ENCODE measurements at regions not wholly inside any gene's neighbourhood (a gene's known extent, or its start where the extent isn't known, plus 50 kb on each side); places are given as distances from the start of the nearest gene placed in this dataset.

DNA sequence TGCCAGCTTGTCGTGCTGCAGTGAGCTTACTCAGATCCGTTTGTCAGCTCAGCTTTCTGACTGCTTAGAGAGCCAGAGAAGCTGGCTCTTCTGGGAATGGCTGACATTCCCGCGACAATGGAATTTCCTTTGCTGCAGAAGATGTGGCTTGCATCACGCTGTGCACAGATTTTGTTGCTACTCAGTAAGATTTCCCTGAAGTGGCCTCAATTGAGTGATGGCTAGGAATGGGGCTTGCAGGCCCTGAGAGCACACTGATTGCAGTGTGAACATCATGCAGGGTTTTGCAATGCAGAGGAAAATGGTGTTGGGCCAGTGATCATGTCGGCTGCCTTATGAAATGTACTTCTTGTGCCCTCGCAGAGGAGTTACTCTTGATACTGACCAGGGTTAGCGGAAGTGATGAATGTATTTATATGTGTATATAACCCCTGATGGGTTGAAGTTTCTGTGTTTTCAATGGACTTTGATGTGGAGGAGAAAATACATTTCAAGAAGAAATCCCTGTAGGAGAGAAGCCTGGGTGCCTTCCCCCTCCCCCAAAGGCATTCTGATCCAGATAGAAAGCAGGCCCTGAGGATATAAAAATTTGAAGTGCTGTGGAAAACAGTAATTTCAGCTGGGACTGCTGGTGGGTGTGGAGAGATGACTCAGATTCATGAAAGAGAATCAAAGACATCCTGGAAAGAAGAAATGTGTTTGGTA is 102.5 kb upstream of the PDZRN3 start:
- DNase-seq: no peak

- no peak for DNase-seq
Measured at GRCh38 chr3:73723596-73723995, 98.9 kb upstream of the PDZRN3 start.

DNA sequence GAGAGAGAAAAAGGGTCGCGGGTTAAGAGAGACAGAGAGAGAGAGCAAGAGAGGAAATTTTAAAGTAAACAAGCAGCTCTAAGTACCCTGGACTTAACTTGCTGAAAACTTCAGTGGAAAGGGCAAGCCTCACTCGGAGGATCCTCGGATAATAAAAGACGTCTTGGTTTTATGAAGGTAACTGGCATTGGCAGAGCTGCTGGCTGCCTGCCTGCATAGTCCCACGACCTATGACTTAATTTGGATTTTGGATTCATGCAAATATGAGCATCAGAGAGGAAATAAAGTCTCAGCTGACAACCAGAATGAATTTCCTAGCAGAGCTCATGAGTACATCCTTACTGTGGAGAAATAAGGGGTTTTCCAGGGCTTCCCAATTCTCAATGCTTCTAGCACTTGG is 95.1 kb upstream of the PDZRN3 start:
- no peak for DNase-seq

GRCh38 chr3:73719413-73719851 is 94.7 kb upstream of the PDZRN3 start:
- DNase-seq: no peak

GRCh38 chr3:73718326-73719110 is 93.8 kb upstream of the PDZRN3 start:
- no peak for DNase-seq

DNA sequence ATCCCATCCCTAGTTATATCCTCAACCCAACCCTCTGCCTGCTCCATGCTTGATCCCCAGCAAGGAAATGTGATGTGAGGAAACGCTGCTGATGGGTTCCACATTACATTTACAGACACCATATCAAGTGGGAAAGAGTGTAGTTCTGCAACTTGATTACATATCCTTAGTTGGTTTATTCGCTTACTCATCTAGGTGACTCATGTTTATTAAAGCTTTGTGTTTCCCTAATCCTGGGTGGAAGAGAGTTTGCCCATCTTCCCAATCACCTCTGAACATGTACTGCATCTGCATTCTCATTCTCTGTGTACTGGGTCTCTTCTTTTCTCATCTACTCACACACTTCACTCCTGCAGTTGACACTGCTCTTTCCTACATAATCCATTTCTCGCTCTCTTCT is 91.7 kb upstream of the PDZRN3 start:
- DNase-seq: no peak

DNA sequence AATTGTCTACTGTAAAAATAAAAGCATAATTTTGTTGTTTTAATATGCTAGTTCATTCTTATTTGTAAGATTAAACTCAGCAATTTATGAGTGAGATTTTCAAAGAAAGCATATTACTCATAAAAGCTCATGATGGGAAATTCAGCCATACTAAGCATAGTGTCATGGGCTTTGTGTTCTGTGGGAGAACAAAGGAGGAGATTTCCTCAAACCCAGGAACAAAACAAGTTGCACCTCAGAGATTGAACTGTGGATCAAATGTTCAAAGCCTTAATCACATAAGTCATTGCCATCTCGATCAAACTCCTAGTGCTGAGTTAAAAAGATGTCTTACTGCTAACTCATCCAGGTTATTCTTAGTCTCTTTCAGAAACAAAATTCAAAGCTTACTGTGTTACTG is 85.6 kb upstream of the PDZRN3 start:
- no peak for DNase-seq

DNA sequence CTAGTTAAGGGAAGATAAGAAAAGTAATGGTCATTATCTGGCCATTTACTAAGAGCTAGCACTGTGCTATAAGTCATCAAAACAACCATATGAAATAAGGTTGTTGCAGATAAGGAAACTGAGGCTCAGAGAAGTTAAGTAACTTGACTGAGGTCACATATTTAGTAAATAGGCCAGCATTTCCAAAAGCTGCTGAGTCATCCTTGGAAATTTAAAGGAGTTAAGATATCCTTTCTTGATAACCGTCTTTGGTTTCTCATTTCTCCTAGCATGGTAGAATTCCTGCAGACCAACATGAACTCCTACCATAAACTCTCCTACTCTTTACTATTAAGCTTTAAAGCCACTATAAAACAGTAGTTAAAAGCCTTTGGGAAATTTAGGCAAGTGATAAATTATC is 85.0 kb upstream of the PDZRN3 start:
- DNase-seq: no peak

- no peak for DNase-seq
Measured at GRCh38 chr3:73708956-73709355, 84.2 kb upstream of the PDZRN3 start.

DNA sequence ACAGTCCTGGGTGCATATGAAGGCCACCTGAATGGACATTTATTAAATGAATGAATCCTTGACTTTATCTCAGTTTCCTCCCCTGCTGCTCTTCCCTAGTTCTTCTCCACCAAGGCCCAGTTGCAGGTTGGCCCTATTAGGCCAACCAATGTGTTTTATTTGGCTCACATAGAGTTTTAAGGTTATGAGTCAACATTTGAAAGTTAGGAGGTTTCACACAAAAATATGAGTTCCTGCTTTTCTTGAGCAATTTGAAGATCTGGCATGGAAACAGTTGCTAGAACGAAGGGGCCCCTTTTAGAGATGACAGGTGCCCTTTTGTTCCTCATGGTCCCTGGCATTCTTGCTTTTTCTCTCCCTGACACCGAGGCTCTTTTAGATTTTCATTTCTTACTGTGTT is 83.0 kb upstream of the PDZRN3 start:
- DNase-seq: no peak

DNA sequence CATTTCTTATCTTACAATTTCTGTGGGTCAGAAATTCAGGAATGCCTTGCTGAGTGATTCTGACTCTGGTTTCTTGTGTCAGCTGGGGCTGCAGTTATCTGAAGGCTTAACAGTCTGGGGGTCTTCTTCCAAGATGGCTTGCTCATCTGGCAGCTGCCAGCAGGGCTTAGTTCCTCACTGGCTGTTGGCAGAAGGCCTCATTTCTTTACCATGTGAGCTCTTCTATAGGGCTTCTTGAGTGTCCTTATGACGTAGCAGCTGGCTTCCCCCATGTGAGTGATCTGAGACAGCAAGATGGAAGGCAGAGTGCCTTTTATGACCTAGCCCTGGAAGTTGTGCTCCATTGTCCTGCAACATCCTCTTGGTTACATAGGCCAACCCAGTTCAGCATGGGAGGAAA is 82.0 kb upstream of the PDZRN3 start:
- DNase-seq: no peak

DNA sequence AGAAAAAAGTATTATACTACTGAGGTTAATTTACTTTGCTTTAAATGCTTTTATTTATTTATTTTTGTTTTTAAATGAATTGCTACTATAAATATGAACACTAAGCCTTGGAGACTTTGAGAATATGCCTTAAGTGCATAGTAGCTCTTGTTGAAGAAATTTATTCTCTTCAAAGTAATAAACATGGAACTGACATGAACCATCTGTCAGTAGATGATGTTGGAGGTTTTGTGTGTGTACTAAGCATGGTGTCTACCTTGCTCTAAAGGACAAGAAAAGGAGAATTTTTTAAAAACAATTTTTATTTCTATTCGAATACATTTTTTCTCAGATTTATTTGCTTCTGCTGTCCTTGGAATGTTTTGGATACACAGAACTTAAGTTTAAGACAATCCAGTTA is 81.1 kb upstream of the PDZRN3 start:
- DNase-seq: no peak

GRCh38 chr3:73699327-73699726 is 74.6 kb upstream of the PDZRN3 start:
- DNase-seq: no peak

DNA sequence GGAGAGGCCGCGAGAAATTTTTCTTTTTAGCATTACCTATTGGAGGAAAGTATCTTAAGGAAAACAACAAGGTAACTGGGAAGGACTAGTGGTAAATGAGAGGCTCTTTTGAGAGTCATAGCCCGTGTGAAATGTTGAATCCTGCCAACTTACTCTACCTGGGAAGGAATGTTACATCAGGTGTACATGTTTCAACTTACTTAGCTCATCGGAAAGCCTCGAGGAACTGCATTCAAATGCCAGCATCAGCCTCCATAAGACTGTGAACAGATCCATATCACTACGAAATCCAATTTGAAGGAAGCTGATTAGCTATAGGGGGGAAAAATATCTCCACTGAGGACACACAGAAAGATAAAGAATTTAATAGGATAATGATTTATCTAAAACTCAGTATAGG is 72.3 kb upstream of the PDZRN3 start:
- DNase-seq: no peak

DNA sequence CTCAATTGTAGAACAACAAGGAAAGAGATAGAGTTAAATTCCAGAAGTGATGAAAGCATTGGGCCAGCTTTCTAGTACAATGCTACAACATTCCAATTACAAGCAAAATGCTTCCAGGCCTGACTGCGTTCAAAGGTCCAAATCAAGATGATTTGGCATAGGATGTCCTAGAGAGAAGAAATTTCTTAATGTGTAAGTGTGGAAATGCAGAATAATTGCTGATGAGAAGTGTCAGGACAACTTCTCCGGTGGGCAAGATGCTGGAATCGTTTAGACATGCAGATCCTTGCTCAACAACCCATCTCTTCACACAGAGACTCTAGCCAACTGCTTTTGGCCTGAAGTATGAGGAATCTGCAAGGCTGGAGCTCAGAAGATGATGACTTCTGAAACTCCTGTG is 71.1 kb upstream of the PDZRN3 start:
- DNase-seq: no peak

DNA sequence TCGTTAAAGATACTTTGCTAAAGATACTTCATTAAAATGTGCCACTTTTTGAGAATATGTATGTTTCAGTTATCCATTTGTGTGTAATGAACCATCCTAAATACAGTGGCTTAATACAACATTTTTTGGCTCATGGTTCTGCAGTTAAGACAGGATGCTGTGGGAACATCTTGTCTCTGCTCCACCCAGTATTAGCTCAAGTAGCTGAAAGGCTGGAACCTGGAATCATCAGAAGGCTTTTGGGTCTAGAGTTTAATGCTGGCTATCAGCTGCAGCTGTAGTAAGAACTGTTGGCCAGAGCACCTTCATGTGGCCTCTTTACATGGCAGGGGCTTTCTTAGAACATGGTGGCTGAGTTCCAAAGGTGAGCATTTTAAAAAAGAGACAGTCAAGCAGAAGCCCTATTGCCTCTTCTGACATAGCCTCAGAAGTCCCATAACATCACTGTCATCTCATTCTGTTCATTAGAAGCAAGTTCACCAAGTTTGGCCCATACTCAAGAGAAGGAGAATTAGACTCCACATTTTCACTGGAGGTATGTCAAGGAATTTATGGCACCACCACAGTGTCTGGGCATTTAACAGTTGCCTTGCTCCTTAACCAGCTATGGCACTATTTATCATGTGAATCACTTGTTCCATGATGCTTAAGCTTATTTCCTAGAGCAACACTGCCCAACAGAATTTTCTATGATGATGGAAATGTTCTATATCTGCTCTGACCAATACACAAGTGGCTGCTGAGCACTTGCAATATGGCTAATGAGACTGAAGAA is 70.4 kb upstream of the PDZRN3 start:
- no peak for DNase-seq

DNA sequence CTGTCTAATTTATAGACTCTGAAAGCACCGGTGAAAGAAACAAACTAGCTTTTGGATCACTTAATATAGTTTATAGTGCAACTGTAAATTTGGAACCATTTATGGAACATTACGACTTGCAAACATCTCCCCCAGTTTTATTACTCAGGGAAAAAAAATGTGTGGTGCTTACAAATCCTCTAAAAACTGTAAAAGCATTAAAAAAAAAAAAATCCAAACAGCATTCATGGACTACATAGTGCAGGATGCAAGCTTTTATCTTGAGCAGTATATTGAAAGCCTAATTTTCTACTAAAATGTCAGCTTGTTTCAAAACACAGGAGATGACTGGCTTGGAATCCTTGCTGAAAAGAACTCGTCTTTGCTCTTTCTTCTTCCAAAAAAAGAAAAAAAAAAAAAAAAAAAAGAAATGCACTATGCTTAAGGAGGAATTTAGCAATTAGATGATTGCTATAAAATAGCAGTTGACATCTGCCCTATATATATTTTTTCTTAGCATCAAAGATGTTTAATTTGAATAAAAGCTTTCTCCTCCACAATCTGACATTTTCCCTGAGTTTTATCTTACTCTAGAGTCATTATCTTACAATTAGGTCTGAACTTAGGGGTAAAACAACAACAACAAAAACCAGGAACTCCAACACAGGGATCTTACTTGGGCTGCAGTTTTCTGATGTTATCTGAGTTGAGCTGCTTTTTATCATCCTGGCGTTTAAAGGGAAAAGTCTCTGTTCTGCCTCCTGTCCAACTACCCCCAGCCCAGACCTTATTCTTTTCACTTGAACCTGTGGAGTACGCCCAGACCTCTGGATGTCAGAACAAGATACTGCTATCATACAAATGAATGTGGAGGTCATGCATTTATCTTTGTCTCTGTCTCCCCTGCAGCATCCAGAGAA is 62.6 kb upstream of the PDZRN3 start:
- no peak for DNase-seq

- no peak for DNase-seq
Measured at GRCh38 chr3:73685061-73685460, 60.3 kb upstream of the PDZRN3 start.

- no peak for DNase-seq
Measured at GRCh38 chr3:73683706-73684105, 59.0 kb upstream of the PDZRN3 start.

- no peak for DNase-seq
Measured at GRCh38 chr3:73681610-73682009, 56.9 kb upstream of the PDZRN3 start.

- DNase-seq: no peak
Measured at GRCh38 chr3:73681198-73681597, 56.5 kb upstream of the PDZRN3 start.

DNA sequence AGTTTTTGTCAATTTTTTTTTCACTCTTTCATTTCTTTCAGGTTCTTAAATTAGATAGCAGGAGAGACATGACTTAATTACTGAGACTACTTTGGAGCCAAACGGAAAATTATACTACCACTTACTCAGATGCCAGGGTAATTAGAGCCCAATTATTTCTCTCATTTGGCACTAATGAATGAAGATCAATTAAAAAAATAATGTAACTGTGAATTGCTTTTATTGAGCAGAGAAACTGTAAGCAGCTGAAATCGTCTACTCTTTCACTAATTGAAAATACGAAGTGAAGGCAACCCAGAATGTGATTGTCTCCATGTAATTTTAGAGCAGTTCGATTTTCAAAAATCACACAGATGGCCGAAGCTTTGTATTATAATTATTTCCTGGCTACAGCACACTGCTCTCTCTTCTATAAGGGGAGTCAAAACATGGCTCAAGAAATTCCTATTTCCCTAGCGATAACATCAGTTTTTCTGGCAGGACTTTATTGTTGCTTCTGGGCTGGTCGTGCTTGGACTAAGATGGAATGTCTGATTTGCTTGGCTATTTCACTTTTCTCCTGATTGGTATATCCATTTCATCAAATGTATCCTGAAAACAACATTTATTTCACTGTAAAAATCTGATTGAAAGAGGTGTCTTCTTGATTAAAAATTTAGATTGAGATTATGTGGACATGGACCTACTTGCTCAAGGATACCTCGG is 55.8 kb upstream of the PDZRN3 start:
- no peak for DNase-seq
